ENCODE measurements at regions not wholly inside any gene's neighbourhood (a gene's known extent, or its start where the extent isn't known, plus 50 kb on each side); places are given as distances from the start of the nearest gene placed in this dataset.
"Not testable (repeated sequence)": the region's sequence is repeated elsewhere in the genome, so short reads cannot be mapped to it uniquely, and the experiment has no call there.

GRCh38 chr2:195570329-195570728, 86.7 kb upstream of the SLC39A10 start:
- no peak for DNase-seq

GRCh38 chr2:195569255-195569654, 87.8 kb upstream of the SLC39A10 start:
- no peak for DNase-seq

- not testable (repeated sequence) for DNase-seq
These were observed 92.3 kb upstream of the SLC39A10 start for GRCh38 chr2:195564625-195565135.

- DNase-seq: peak; percentile 88
These were observed 93.0 kb upstream of the SLC39A10 start for GRCh38 chr2:195563857-195564512.

GRCh38 chr2:195562570-195563566, 94.2 kb upstream of the SLC39A10 start:
- DNase-seq: no peak

- peak; percentile 97 for DNase-seq
These were observed 95.7 kb upstream of the SLC39A10 start for GRCh38 chr2:195561116-195561921.

DNA sequence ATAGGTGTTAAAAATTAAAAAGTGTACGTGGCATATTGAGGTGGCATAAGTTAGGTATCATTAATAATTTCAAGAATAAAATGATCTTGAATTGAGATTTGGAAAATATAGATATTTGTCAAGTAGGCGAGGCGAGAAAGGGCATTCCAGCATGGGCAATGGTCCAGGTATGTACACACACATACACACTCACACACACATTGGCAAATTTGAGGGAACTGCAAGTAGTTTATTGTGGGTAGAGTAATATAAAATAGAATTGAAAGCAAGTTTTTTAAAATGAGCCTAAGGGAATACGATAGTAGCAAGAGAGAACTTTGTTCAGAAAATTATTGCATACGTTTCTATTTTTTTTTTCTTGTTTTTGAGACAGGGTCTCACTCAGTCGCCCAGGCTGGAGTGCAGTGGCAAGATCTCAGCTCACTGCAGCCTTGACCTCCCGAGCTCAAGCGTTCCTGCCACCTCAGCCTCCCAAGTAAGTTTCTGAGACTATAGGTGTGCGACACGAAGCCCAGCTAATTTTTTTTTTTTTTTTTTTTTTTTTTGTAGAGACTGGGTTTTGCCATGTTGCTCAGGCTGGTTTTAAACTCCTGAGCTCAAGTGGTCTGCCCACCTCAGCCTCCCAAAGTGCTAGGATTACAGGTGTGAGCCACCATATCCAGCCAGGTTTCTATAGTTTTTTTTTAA, 96.7 kb upstream of the SLC39A10 start:
- DNase-seq: no peak

GRCh38 chr2:195559431-195559914, 97.6 kb upstream of the SLC39A10 start:
- DNase-seq: peak; percentile 95

DNA sequence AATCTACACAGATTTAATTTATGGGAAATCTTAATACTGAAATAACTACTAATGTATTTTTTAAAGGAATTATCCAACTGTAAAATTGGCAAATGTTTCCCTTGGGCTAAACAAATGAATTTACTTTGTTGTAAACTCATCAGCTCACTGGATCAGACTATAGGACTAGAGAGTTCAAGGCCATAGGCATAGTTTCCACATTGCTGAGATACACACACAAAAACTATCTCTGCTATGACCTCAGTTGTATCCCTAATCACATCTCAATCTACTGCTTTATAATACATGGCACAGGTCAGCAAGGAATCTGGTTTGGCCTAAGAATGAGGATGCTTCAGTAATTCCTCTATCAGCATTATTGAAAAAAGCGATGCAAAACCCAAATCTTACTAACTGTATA, 101.1 kb upstream of the SLC39A10 start:
- DNase-seq: no peak

DNA sequence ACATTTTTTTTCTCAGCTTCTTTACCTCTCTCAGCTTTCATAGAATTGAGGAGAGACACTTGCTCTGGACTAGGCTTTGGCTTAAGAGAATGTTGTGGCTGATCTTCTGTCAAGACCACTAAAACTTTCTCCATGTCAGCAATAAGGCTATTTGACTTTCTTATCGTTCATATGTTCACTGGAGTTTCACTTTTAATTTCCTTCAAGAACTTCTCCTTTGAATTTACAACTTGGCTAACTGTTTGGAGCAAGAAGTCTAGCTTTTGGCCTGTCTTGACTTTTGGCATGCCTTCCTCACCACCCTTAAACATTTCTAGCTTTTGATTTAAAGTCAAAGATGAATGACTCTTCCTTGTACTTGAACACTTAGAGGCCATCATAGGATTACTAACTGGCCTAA, 104.4 kb upstream of the SLC39A10 start:
- DNase-seq: no peak

- DNase-seq: no peak
These were observed 108.7 kb upstream of the SLC39A10 start for GRCh38 chr2:195548198-195548940.

- not testable (repeated sequence) for DNase-seq
These were observed 109.7 kb upstream of the SLC39A10 start for GRCh38 chr2:195547268-195547840.

DNA sequence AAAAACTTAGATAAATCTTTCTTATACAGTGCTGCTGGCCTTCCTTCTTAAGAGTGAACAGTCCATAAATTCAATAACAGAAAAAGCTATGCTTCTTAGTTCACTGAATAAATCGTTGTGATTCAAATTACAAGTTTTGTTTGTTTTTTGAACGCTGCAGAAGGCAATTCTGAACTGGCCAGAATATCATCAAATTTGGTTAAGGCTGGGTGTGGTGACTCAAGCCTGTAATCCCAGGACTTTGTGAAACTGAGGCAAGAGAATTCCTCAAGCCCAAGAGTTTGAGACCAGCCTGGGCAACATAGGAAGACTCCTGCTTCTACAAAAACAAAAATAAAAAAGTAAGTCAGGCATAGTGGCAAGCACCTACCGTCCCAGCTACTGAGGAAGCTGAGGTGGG, 111.2 kb upstream of the SLC39A10 start:
- DNase-seq: no peak

GRCh38 chr2:195543902-195544894, 112.8 kb upstream of the SLC39A10 start:
- DNase-seq: peak; percentile 38

GRCh38 chr2:195543063-195543462, 114.0 kb upstream of the SLC39A10 start:
- DNase-seq: no peak

- DNase-seq: no peak
These were observed 115.0 kb upstream of the SLC39A10 start for GRCh38 chr2:195542067-195542466.

GRCh38 chr2:195538937-195539336, 118.1 kb upstream of the SLC39A10 start:
- no peak for DNase-seq

GRCh38 chr2:195537811-195538210, 119.2 kb upstream of the SLC39A10 start:
- DNase-seq: no peak

GRCh38 chr2:195536906-195537305, 120.1 kb upstream of the SLC39A10 start:
- no peak for DNase-seq

All from fibroblast of skin of abdomen (primary cell).